ENCODE measurements at regions not wholly inside any gene's neighbourhood (a gene's known extent, or its start where the extent isn't known, plus 50 kb on each side); places are given as distances from the start of the nearest gene placed in this dataset.

DNA sequence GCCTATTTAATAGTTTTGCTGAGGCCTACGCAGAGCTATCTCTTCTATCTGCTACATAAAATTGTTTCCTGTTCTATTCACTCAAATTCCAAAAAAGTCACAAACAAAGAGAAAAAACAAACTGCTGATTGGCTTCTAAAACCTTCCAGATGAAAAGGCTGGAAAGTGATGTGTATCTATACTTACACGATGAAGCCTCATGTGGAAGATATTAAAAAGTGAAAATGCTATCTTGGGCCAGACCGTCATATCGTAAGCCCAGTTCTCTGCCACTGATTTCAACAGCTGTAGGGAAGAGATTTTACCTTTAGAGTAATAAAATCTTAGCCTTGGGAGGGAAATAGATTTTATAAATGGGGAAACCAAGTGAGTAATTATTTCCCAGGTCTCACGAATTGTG lies 394.8 kb downstream of the KIF20B start:
- TF ChIP-seq, protein P1, sequence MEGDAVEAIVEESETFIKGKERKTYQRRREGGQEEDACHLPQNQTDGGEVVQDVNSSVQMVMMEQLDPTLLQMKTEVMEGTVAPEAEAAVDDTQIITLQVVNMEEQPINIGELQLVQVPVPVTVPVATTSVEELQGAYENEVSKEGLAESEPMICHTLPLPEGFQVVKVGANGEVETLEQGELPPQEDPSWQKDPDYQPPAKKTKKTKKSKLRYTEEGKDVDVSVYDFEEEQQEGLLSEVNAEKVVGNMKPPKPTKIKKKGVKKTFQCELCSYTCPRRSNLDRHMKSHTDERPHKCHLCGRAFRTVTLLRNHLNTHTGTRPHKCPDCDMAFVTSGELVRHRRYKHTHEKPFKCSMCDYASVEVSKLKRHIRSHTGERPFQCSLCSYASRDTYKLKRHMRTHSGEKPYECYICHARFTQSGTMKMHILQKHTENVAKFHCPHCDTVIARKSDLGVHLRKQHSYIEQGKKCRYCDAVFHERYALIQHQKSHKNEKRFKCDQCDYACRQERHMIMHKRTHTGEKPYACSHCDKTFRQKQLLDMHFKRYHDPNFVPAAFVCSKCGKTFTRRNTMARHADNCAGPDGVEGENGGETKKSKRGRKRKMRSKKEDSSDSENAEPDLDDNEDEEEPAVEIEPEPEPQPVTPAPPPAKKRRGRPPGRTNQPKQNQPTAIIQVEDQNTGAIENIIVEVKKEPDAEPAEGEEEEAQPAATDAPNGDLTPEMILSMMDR (IDR thresholded peaks at IDR 0.05), result no peak
- TF ChIP-seq POLR2AphosphoS5 (IDR thresholded peaks at IDR 0.05; ENCODE audit: low read depth, low read length), result no peak
- TF ChIP-seq, protein P2, sequence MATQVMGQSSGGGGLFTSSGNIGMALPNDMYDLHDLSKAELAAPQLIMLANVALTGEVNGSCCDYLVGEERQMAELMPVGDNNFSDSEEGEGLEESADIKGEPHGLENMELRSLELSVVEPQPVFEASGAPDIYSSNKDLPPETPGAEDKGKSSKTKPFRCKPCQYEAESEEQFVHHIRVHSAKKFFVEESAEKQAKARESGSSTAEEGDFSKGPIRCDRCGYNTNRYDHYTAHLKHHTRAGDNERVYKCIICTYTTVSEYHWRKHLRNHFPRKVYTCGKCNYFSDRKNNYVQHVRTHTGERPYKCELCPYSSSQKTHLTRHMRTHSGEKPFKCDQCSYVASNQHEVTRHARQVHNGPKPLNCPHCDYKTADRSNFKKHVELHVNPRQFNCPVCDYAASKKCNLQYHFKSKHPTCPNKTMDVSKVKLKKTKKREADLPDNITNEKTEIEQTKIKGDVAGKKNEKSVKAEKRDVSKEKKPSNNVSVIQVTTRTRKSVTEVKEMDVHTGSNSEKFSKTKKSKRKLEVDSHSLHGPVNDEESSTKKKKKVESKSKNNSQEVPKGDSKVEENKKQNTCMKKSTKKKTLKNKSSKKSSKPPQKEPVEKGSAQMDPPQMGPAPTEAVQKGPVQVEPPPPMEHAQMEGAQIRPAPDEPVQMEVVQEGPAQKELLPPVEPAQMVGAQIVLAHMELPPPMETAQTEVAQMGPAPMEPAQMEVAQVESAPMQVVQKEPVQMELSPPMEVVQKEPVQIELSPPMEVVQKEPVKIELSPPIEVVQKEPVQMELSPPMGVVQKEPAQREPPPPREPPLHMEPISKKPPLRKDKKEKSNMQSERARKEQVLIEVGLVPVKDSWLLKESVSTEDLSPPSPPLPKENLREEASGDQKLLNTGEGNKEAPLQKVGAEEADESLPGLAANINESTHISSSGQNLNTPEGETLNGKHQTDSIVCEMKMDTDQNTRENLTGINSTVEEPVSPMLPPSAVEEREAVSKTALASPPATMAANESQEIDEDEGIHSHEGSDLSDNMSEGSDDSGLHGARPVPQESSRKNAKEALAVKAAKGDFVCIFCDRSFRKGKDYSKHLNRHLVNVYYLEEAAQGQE (IDR thresholded peaks at IDR 0.05; ENCODE audit: insufficient read depth in 1 of 2, low read depth in 2 of 2, low read length in 1 of 2), result no peak
- TF ChIP-seq SIN3A (IDR thresholded peaks at IDR 0.05; ENCODE audit: borderline replicate concordance, insufficient read depth, low read depth, low read length), result no peak

All from Panc1 (cell line).